ENCODE measurements at regions not wholly inside any gene's neighbourhood (a gene's known extent, or its start where the extent isn't known, plus 50 kb on each side); places are given as distances from the start of the nearest gene placed in this dataset.

GRCh38 chr1:199735660-199736059 is 291.9 kb upstream of the NR5A2 start:
- no peak for TF ChIP-seq CTCF (IDR thresholded peaks at IDR 0.05)
- Histone ChIP-seq H3K27ac (no peak overlapping the region), H3K9me3 (no peaks in the 10 kb centered on the region), H3K27me3 (replicated peaks; ENCODE audit: insufficient read depth) (no peaks in the 10 kb centered on the region), H3K36me3 (no peaks in the 10 kb centered on the region), H3K4me3 (no peak overlapping the region), H3K4me1 (ENCODE audit: control insufficient read depth in 1 of 2, low read depth in 2 of 2) (no peaks in the 10 kb centered on the region)
- no peak for DNase-seq (ENCODE audit: low spot score)
- no peak for ATAC-seq (ENCODE audit: insufficient number of reproducible peaks, low FRiP score, low read depth)

- H3K4me3 ChIP-seq = no peak overlapping the region
- DNase-seq (ENCODE audit: low spot score) (no peak), ATAC-seq (ENCODE audit: insufficient number of reproducible peaks, low FRiP score, low read depth) (no peak)
- H3K4me1 ChIP-seq (ENCODE audit: control insufficient read depth in 1 of 2, low read depth in 2 of 2) = no peaks in the 10 kb centered on the region
- no peaks in the 10 kb centered on the region for H3K36me3 ChIP-seq
- H3K27ac ChIP-seq = no peak overlapping the region
- no peak for TF ChIP-seq CTCF (IDR thresholded peaks at IDR 0.05)
- no peaks in the 10 kb centered on the region for H3K9me3 ChIP-seq
- no peaks in the 10 kb centered on the region for H3K27me3 ChIP-seq (replicated peaks; ENCODE audit: insufficient read depth)
These were observed 290.9 kb upstream of the NR5A2 start for GRCh38 chr1:199736646-199737045.

GRCh38 chr1:199741586-199741985 is 285.9 kb upstream of the NR5A2 start:
- no peaks in the 10 kb centered on the region for H3K4me1 ChIP-seq (ENCODE audit: control insufficient read depth in 1 of 2, low read depth in 2 of 2)
- TF ChIP-seq CTCF (IDR thresholded peaks at IDR 0.05) = no peak
- no peak overlapping the region for H3K27ac ChIP-seq
- no peaks in the 10 kb centered on the region for H3K27me3 ChIP-seq (replicated peaks; ENCODE audit: insufficient read depth)
- no peaks in the 10 kb centered on the region for H3K36me3 ChIP-seq
- no peak overlapping the region for H3K4me3 ChIP-seq
- no peak for DNase-seq (ENCODE audit: low spot score)
- ATAC-seq (ENCODE audit: insufficient number of reproducible peaks, low FRiP score, low read depth) = no peak
- no peaks in the 10 kb centered on the region for H3K9me3 ChIP-seq

- no peak for ATAC-seq (ENCODE audit: insufficient number of reproducible peaks, low FRiP score, low read depth)
- Histone ChIP-seq H3K9me3 (no peaks in the 10 kb centered on the region), H3K27me3 (replicated peaks; ENCODE audit: insufficient read depth) (no peaks in the 10 kb centered on the region), H3K36me3 (no peaks in the 10 kb centered on the region), H3K4me1 (ENCODE audit: control insufficient read depth in 1 of 2, low read depth in 2 of 2) (no peaks in the 10 kb centered on the region), H3K27ac (no peak overlapping the region), H3K4me3 (no peak overlapping the region)
- no peak for TF ChIP-seq CTCF (IDR thresholded peaks at IDR 0.05)
- DNase-seq (ENCODE audit: low spot score) = no peak
These were observed 285.0 kb upstream of the NR5A2 start for GRCh38 chr1:199742547-199742946.

GRCh38 chr1:199743227-199743626 is 284.3 kb upstream of the NR5A2 start:
- H3K27ac ChIP-seq = no peak overlapping the region
- TF ChIP-seq CTCF (IDR thresholded peaks at IDR 0.05) = no peak
- H3K4me1 ChIP-seq (ENCODE audit: control insufficient read depth in 1 of 2, low read depth in 2 of 2) = no peaks in the 10 kb centered on the region
- DNase-seq (ENCODE audit: low spot score) = no peak
- H3K4me3 ChIP-seq = no peak overlapping the region
- no peaks in the 10 kb centered on the region for H3K9me3 ChIP-seq
- ATAC-seq (ENCODE audit: insufficient number of reproducible peaks, low FRiP score, low read depth) = no peak
- H3K36me3 ChIP-seq = no peaks in the 10 kb centered on the region
- no peaks in the 10 kb centered on the region for H3K27me3 ChIP-seq (replicated peaks; ENCODE audit: insufficient read depth)

All from thoracic aorta (tissue), 2 donors.